HFFc6 (cell line): ENCODE measurements at regions not wholly inside any gene's neighbourhood (a gene's known extent, or its start where the extent isn't known, plus 50 kb on each side); places are given as distances from the start of the nearest gene placed in this dataset.

Experiments
- DNase-seq: peaks from one replicate; pipeline ENCODE4 v3.0.0-alpha.2; 2018
- H3K27ac Mint-ChIP-seq: 2 replicates; pipeline ENCODE4 v1.8.0; 2020; ENCODE audit warnings: mild to moderate bottlenecking, mixed read lengths
- H3K27me3 Mint-ChIP-seq: 2 replicates; pipeline ENCODE4 v1.8.0; 2021; ENCODE audit warnings: mild to moderate bottlenecking, moderate library complexity, mixed read lengths; ENCODE audit not compliant: insufficient read depth
- H3K36me3 Mint-ChIP-seq: 2 replicates; pipeline ENCODE4 v1.8.0; 2021; ENCODE audit warnings: low read depth, mixed read lengths
- H3K4me1 Mint-ChIP-seq: 2 replicates; pipeline ENCODE4 v1.8.0; 2020; ENCODE audit warnings: low read depth, mixed read lengths
- H3K4me3 Mint-ChIP-seq: 2 replicates; pipeline ENCODE4 v1.8.0; 2020; ENCODE audit warnings: mild to moderate bottlenecking, moderate library complexity, mixed read lengths
- H3K9me3 Mint-ChIP-seq: 2 replicates; pipeline ENCODE4 v1.8.0; 2020; ENCODE audit warnings: mild to moderate bottlenecking, mixed read lengths
- CTCF ChIP-seq: fragments of 200-600 bp; sonication (generic); IDR thresholded peaks from 2 replicates; pipeline ENCODE4 v1.5.0; 2021; ENCODE audit warnings: antibody characterized with exemption, mild to moderate bottlenecking

GRCh38 chr21:28752131-28752530, 240.5 kb downstream of the LTN1 start:
- no peaks in the 10 kb centered on the region for H3K27me3 Mint-ChIP-seq
- TF ChIP-seq CTCF = no peak
- no peak overlapping the region for H3K27ac Mint-ChIP-seq
- DNase-seq = peak; percentile 32
- H3K4me1 Mint-ChIP-seq = peaks cover 45% of the 10 kb centered on the region
- no peak overlapping the region for H3K4me3 Mint-ChIP-seq
- no peaks in the 10 kb centered on the region for H3K9me3 Mint-ChIP-seq
- no peaks in the 10 kb centered on the region for H3K36me3 Mint-ChIP-seq

- no peaks in the 10 kb centered on the region for H3K36me3 Mint-ChIP-seq
- H3K4me3 Mint-ChIP-seq = no peak overlapping the region
- TF ChIP-seq CTCF = no peak
- H3K4me1 Mint-ChIP-seq = peaks cover 45% of the 10 kb centered on the region
- H3K27ac Mint-ChIP-seq = peak overlapping the region; percentile 56; the same call in 1 of the 2 replicates
- H3K9me3 Mint-ChIP-seq = no peaks in the 10 kb centered on the region
- DNase-seq = no peak
- no peaks in the 10 kb centered on the region for H3K27me3 Mint-ChIP-seq
Measured at GRCh38 chr21:28751176-28751575, 241.5 kb downstream of the LTN1 start.

- no peak for DNase-seq
- no peaks in the 10 kb centered on the region for H3K36me3 Mint-ChIP-seq
- TF ChIP-seq CTCF = no peak
- peaks cover 44% of the 10 kb centered on the region for H3K4me1 Mint-ChIP-seq
- no peak overlapping the region for H3K4me3 Mint-ChIP-seq
- no peaks in the 10 kb centered on the region for H3K27me3 Mint-ChIP-seq
- no peak overlapping the region for H3K27ac Mint-ChIP-seq
- H3K9me3 Mint-ChIP-seq = no peaks in the 10 kb centered on the region
Measured at GRCh38 chr21:28750565-28750964, 242.1 kb downstream of the LTN1 start.

- H3K9me3 Mint-ChIP-seq = no peaks in the 10 kb centered on the region
- H3K27ac Mint-ChIP-seq = no peak overlapping the region
- H3K4me1 Mint-ChIP-seq = peaks cover 34% of the 10 kb centered on the region
- H3K36me3 Mint-ChIP-seq = no peaks in the 10 kb centered on the region
- no peaks in the 10 kb centered on the region for H3K27me3 Mint-ChIP-seq
- H3K4me3 Mint-ChIP-seq = no peak overlapping the region
- no peak for TF ChIP-seq CTCF
- no peak for DNase-seq
Measured at GRCh38 chr21:28749536-28749935, 243.1 kb downstream of the LTN1 start.

GRCh38 chr21:28747464-28747863, 245.2 kb downstream of the LTN1 start:
- H3K4me1 Mint-ChIP-seq = peaks cover 35% of the 10 kb centered on the region
- TF ChIP-seq CTCF = no peak
- no peaks in the 10 kb centered on the region for H3K27me3 Mint-ChIP-seq
- H3K4me3 Mint-ChIP-seq = no peak overlapping the region
- no peaks in the 10 kb centered on the region for H3K9me3 Mint-ChIP-seq
- no peak for DNase-seq
- no peak overlapping the region for H3K27ac Mint-ChIP-seq
- H3K36me3 Mint-ChIP-seq = peaks cover 8% of the 10 kb centered on the region; the same call in 1 of the 2 replicates

GRCh38 chr21:28746166-28746565, 246.5 kb downstream of the LTN1 start:
- Mint-ChIP-seq H3K9me3 (no peaks in the 10 kb centered on the region), H3K27me3 (no peaks in the 10 kb centered on the region), H3K36me3 (peaks cover 8% of the 10 kb centered on the region), H3K27ac (no peak overlapping the region), H3K4me1 (peaks cover 29% of the 10 kb centered on the region), H3K4me3 (no peak overlapping the region)
- no peak for DNase-seq
- no peak for TF ChIP-seq CTCF
